ENCODE measurements at regions not wholly inside any gene's neighbourhood (a gene's known extent, or its start where the extent isn't known, plus 50 kb on each side); places are given as distances from the start of the nearest gene placed in this dataset.

DNA sequence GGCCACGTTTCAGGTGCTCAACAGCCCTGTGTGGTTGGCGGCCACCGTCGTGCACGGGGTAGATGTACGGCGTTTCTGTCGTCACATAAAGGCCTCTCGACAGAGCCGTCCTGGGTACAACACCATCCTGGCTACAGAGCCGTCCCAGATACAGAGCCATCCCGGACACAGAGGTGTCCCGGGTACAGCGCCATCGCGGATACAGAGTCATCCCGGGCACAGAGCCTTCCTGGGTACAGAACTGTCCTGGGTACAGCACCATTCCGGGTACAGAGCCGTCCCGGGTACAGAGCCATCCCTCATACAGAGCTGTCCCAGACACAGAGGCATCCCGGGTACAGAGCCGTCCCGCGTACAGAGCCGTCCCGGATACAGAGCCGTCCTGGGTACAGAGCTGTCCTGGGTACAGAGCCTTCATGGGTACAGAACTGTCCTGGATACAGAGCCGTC is 222.7 kb upstream of the SOX1 start:
- TF ChIP-seq, protein P1, sequence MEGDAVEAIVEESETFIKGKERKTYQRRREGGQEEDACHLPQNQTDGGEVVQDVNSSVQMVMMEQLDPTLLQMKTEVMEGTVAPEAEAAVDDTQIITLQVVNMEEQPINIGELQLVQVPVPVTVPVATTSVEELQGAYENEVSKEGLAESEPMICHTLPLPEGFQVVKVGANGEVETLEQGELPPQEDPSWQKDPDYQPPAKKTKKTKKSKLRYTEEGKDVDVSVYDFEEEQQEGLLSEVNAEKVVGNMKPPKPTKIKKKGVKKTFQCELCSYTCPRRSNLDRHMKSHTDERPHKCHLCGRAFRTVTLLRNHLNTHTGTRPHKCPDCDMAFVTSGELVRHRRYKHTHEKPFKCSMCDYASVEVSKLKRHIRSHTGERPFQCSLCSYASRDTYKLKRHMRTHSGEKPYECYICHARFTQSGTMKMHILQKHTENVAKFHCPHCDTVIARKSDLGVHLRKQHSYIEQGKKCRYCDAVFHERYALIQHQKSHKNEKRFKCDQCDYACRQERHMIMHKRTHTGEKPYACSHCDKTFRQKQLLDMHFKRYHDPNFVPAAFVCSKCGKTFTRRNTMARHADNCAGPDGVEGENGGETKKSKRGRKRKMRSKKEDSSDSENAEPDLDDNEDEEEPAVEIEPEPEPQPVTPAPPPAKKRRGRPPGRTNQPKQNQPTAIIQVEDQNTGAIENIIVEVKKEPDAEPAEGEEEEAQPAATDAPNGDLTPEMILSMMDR (IDR thresholded peaks at IDR 0.05; ENCODE audit: control extremely low read depth, extremely low read depth, low read depth, missing control alignments) = no peak
- no peak for DNase-seq (ENCODE audit: extremely low spot score)
- ChIA-PET POLR2A (no interaction called here), CTCF (no interaction called here)

DNA sequence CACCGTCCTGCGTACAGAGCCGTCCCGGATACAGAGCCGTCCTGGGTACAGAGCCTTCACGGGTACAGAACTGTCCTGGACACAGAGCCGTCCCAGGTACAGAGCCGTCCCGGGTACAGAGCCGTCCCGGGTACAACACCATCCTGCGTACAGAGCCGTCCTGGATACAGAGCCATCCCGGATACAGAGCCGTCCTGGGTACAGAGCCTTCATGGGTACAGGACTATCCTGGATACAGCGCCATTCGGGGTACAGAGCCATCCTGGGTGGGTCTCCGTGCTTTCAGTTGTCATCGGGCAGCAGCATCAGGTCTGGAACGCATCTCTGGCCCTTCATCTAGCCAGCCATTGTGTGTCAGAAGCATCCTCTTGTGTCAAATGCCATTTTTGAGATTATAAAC is 222.3 kb upstream of the SOX1 start:
- POLR2A ChIA-PET = no interaction called here
- CTCF ChIA-PET = no interaction called here
- TF ChIP-seq, protein P1 (IDR thresholded peaks at IDR 0.05; ENCODE audit: control extremely low read depth, extremely low read depth, low read depth, missing control alignments) = no peak
- DNase-seq (ENCODE audit: extremely low spot score) = no peak

DNA sequence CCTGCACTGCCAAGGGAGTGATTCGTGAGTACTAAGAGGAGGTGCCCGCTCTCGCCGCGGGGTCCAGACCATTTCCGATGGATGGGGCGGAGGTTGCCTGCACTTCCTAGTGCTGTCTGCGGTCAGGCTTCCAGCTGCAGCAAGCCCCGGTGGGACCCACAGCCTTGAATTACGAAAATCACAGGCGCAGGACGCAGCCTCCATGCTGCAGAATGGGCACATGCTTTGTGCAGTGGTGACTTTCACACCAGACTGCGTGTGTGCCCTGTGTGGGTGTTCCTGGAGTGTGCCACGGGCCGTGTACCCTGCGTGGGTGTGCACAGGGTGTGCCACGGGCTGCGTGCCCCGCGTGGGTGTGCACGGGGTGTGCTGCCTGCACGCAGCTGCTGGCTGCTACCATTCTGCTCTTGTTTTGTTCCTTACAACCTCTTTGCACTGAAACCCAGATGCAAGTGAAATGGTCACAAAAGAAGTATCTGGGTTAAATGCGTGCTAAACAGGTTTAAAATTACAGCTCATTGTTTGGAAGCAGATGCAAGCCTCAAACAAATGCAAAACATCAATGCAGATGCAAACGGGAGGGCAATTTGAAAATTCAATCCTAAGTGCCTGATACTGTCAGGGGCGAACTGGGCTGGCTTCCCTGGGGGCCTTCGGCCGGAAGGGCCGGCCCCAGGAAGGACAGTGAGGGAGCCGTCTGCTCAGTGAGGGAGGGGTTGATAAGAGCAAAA is 221.2 kb upstream of the SOX1 start:
- TF ChIP-seq, protein P1 (IDR thresholded peaks at IDR 0.05; ENCODE audit: control extremely low read depth, extremely low read depth, low read depth, missing control alignments) = no peak
- ChIA-PET CTCF (no interaction called here), POLR2A (no interaction called here)
- no peak for DNase-seq (ENCODE audit: extremely low spot score)

DNA sequence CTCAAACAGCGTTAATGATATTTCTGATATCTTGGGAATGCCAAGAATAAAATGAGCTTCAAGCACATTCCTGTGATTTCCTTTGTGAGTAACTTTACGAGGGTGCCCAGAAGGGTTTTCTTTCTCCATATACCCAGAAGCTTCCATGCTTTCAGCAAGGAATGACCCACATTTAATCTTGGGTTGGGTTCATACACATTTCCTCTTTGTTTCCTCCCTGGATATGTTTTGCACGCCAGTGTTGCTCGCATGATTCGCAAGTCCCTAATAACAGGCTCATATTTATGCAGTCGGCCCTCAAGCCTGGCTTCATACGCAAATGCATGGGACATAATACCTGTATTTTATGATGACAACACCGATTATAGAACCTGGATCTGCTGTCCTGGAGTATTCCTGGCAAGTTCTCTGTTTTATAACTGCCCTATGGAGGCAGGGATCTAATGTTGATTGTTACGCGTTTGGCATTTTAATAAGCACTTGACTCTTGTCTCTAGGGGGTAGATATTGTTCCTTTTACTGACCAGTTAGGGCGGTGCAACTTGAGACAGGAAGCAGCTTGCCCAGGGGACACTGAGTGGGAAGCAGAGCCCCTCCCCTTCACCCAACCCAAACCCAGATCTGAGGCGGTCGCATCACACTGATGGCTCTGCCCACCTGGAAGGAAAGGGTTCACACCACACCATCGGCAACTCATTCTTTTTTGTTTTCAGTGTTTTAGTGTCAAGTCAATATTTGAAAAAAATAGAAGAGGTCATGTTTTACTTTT is 220.4 kb upstream of the SOX1 start:
- CTCF ChIA-PET = no interaction called here
- TF ChIP-seq, protein P1 (IDR thresholded peaks at IDR 0.05; ENCODE audit: control extremely low read depth, extremely low read depth, low read depth, missing control alignments) = no peak
- DNase-seq (ENCODE audit: extremely low spot score) = no peak
- POLR2A ChIA-PET = no interaction called here

DNA sequence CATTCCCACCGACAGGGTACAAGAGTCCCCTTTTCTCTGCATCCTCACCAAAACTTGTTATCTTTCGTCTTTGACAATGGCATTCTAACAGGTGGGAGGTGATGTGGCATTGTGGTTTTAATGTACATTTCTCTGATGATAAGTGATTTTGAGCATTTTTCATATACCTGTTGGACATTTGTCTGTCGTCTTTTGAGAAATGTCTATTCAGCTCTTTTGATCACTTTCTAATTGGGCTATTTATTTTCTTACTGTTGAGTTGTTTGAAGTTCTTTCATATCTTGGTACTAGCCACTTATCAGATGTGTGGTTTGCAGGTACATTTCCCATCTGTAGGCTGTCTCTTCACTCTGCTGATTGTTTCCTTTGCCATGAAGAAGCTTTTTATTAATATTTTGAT is 219.0 kb upstream of the SOX1 start:
- CTCF ChIA-PET = no interaction called here
- TF ChIP-seq, protein P1 (IDR thresholded peaks at IDR 0.05; ENCODE audit: control extremely low read depth, extremely low read depth, low read depth, missing control alignments) = no peak
- no peak for DNase-seq (ENCODE audit: extremely low spot score)
- POLR2A ChIA-PET = no interaction called here

DNA sequence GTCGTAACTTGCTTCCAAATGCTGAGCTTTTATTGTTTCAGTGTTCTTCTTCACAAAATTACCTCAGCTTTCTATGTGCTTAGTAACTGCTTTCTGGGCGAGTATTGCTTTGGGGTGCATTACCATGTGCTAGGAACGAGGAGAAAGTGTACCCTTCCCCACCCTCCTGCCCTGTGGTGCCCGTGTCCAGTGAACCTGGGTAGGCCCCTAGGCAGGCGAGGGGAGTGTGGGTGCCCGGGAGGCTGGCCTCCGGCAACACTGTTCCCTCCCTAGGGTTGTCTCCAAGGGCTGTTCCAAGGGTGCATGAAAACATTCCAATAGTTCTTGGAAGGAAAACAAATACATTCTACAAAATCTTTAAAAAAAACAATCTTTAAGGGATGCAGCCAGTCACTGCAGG is 216.5 kb upstream of the SOX1 start:
- TF ChIP-seq, protein P1 (IDR thresholded peaks at IDR 0.05; ENCODE audit: control extremely low read depth, extremely low read depth, low read depth, missing control alignments) = no peak

More for the DNA sequence above, 216.5 kb upstream of the SOX1 start:
- CTCF ChIA-PET = interaction anchor here (1.1 kb wide), 1 partner anchor 10 kb away, joined by 4 read pairs; no protein-coding TSS in a partner anchor
- no peak for DNase-seq (ENCODE audit: extremely low spot score)
- POLR2A ChIA-PET = no interaction called here

Measured in GM10248 (cell line).